ENCODE measurements at regions not wholly inside any gene's neighbourhood (a gene's known extent, or its start where the extent isn't known, plus 50 kb on each side); places are given as distances from the start of the nearest gene placed in this dataset.

GRCh38 chr2:192578780-192579179, 384.0 kb upstream of the TMEFF2 start (continued):
- TF ChIP-seq ZBTB40 (IDR thresholded peaks at IDR 0.05) (no peak), ZBTB40 (CRISPR knock-in tag; IDR thresholded peaks at IDR 0.05) (no peak), ZNF350 (CRISPR knock-in tag; IDR thresholded peaks at IDR 0.05; ENCODE audit: borderline replicate concordance, low read depth) (no peak), ISX (CRISPR knock-in tag; conservative IDR thresholded peaks at IDR 0.05) (no peak), ZNF691 (CRISPR knock-in tag; IDR thresholded peaks at IDR 0.05; ENCODE audit: borderline replicate concordance, low read depth) (no peak), ZNF33B (CRISPR knock-in tag; IDR thresholded peaks at IDR 0.05) (no peak), SMC3 (IDR thresholded peaks at IDR 0.05; ENCODE audit: low read length) (peak; percentile 31; the same call in 1 of the 2 replicates), SOX13 (IDR thresholded peaks at IDR 0.05) (no peak), SOX13 (CRISPR knock-in tag; conservative IDR thresholded peaks at IDR 0.05 in 1 of 2, IDR thresholded peaks at IDR 0.05 in 1 of 2) (no peak), FOXA3 (CRISPR knock-in tag; IDR thresholded peaks at IDR 0.05) (peak; percentile 88)
